Suprapubic skin (tissue), 4 donors: ENCODE measurements at regions not wholly inside any gene's neighbourhood (a gene's known extent, or its start where the extent isn't known, plus 50 kb on each side); places are given as distances from the start of the nearest gene placed in this dataset.

Experiments
- DNase-seq, 2 donors: peaks; one replicate each; pipeline ENCODE4 v3.0.0-alpha.2; 2019; ENCODE audit warnings: low spot score in 2 of 2
- H3K27ac ChIP-seq: fragments of 200-600 bp; sonication (generic); one replicate; pipeline ENCODE4 v1.5.1; 2019
- H3K27me3 ChIP-seq: fragments of 200-600 bp; sonication (generic); one replicate; pipeline ENCODE4 v1.5.1; 2019
- H3K36me3 ChIP-seq: fragments of 200-600 bp; sonication (generic); one replicate; pipeline ENCODE4 v1.5.1; 2019
- H3K4me1 ChIP-seq: fragments of 200-600 bp; sonication (generic); one replicate; pipeline ENCODE4 v1.5.1; 2019
- H3K4me3 ChIP-seq: fragments of 200-600 bp; sonication (generic); one replicate; pipeline ENCODE4 v1.5.1; 2019; ENCODE audit warnings: mild to moderate bottlenecking
- H3K9me3 ChIP-seq: fragments of 200-600 bp; sonication (generic); one replicate; pipeline ENCODE4 v1.5.1; 2019
- EP300 ChIP-seq: sonication (generic); formaldehyde crosslinking; IDR thresholded peaks from one replicate; pipeline ENCODE4 v1.6.1; 2017; ENCODE audit warnings: antibody characterized with exemption
- POLR2A ChIP-seq, 2 donors: fragments of 450-650 bp; IDR thresholded peaks; one replicate each; pipeline ENCODE4 v1.6.1; 2017; ENCODE audit warnings: antibody characterized with exemption in 2 of 2, mild to moderate bottlenecking in 2 of 2, moderate library complexity in 2 of 2
- POLR2AphosphoS5 ChIP-seq, 3 donors: sonication (generic); formaldehyde crosslinking; IDR thresholded peaks; one replicate each; pipeline ENCODE4 v1.6.1; 2017; ENCODE audit warnings: antibody characterized with exemption in 3 of 3
- WGBS: methylation state at CpG from one replicate; pipeline ENCODE4 v1.1.5; 2018; 5-methylcytosine and 5-hydroxymethylcytosine counted together
- TF ChIP-seq, protein P1 (sequence below), 2 donors: fragments of 200-600 bp in 1 of 2; fragments of 450-650 bp in 1 of 2; sonication (generic) in 1 of 2; IDR thresholded peaks; one replicate each; pipeline ENCODE4 v1.5.1; 2016 to 2019; ENCODE audit warnings: antibody characterized with exemption in 2 of 2, mild to moderate bottlenecking in 1 of 2, moderate library complexity in 1 of 2

DNA sequence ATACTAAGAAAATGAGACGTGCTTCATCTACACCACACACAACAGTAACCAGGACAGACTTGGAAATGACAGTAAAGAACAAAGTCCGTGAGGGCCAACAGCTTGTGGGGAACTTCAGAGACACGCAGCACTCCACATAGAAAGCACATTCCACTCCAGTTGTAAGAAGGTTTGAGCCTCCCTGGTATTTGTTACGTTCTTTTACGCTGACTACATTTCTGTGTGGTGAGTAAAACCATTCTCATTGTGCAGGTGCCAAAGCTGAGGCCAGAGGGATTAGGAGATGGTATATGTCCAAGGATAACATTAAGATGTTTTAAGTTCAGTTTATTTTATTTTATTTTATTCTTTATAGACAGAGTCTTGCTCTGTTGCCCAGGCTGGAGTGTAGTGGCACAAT, 1189.9 kb downstream of the UQCRFS1 start:
- WGBS, result 75% methylated on average over 5 of the region's 5 CpGs
- peaks cover 3% of the 10 kb centered on the region for H3K27me3 ChIP-seq
- DNase-seq, result no peak

DNA sequence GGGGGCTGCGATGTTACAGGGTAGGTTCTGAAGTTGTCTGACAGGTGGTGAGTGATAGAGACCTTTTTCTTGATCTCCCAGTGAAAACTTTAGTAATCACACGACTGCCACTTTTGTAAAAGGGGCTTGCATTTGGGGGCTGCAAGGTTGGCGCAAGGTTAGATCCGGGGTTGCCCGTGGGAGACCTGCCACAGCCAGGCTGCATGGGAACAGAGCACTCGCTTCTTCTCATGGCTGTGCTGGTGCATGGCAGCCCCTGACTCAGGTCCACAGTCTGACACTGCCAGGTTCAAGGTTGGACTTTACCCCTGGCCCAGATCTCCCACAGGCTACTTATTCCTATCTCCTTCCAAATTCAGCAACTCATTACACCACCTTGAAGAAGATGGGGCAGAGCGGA, 1190.4 kb downstream of the UQCRFS1 start:
- Histone ChIP-seq H3K36me3 (no peaks in the 10 kb centered on the region), H3K9me3 (no peaks in the 10 kb centered on the region), H3K27me3 (peaks cover 3% of the 10 kb centered on the region), H3K4me1 (no peaks in the 10 kb centered on the region), H3K4me3 (no peak overlapping the region), H3K27ac (no peak overlapping the region)
- WGBS, result 81% methylated on average over 7 of the region's 7 CpGs
- DNase-seq, result no peak
- TF ChIP-seq, protein P1, sequence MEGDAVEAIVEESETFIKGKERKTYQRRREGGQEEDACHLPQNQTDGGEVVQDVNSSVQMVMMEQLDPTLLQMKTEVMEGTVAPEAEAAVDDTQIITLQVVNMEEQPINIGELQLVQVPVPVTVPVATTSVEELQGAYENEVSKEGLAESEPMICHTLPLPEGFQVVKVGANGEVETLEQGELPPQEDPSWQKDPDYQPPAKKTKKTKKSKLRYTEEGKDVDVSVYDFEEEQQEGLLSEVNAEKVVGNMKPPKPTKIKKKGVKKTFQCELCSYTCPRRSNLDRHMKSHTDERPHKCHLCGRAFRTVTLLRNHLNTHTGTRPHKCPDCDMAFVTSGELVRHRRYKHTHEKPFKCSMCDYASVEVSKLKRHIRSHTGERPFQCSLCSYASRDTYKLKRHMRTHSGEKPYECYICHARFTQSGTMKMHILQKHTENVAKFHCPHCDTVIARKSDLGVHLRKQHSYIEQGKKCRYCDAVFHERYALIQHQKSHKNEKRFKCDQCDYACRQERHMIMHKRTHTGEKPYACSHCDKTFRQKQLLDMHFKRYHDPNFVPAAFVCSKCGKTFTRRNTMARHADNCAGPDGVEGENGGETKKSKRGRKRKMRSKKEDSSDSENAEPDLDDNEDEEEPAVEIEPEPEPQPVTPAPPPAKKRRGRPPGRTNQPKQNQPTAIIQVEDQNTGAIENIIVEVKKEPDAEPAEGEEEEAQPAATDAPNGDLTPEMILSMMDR (IDR thresholded peaks at IDR 0.05), result no peak
- TF ChIP-seq EP300, result no peak
- TF ChIP-seq POLR2A (IDR thresholded peaks at IDR 0.05), result no peak
- no peak for TF ChIP-seq POLR2AphosphoS5 (IDR thresholded peaks at IDR 0.05)

More for the DNA sequence above, 1189.9 kb downstream of the UQCRFS1 start:
- H3K36me3 ChIP-seq, result no peaks in the 10 kb centered on the region
- no peaks in the 10 kb centered on the region for H3K9me3 ChIP-seq
- H3K4me3 ChIP-seq, result no peak overlapping the region
- H3K4me1 ChIP-seq, result no peaks in the 10 kb centered on the region
- TF ChIP-seq POLR2A (IDR thresholded peaks at IDR 0.05) (no peak), POLR2AphosphoS5 (IDR thresholded peaks at IDR 0.05) (no peak), EP300 (no peak)
- TF ChIP-seq, protein P1 (IDR thresholded peaks at IDR 0.05), result no peak
- no peak overlapping the region for H3K27ac ChIP-seq

GRCh38 chr19:28021259-28022185, 1191.4 kb downstream of the UQCRFS1 start:
- Histone ChIP-seq H3K9me3 (no peaks in the 10 kb centered on the region), H3K27ac (no peak overlapping the region), H3K4me3 (no peak overlapping the region), H3K4me1 (no peaks in the 10 kb centered on the region), H3K27me3 (peaks cover 3% of the 10 kb centered on the region), H3K36me3 (no peaks in the 10 kb centered on the region)
- no peak for DNase-seq
- 70% methylated on average over 8 of the region's 8 CpGs for WGBS
- TF ChIP-seq, protein P1 (IDR thresholded peaks at IDR 0.05), result no peak
- TF ChIP-seq POLR2AphosphoS5 (IDR thresholded peaks at IDR 0.05) (no peak), POLR2A (IDR thresholded peaks at IDR 0.05) (no peak), EP300 (no peak)

- no peak for DNase-seq
- Histone ChIP-seq H3K36me3 (no peaks in the 10 kb centered on the region), H3K4me1 (no peaks in the 10 kb centered on the region), H3K9me3 (no peaks in the 10 kb centered on the region), H3K4me3 (no peak overlapping the region), H3K27me3 (peaks cover 3% of the 10 kb centered on the region), H3K27ac (no peak overlapping the region)
- TF ChIP-seq, protein P1 (IDR thresholded peaks at IDR 0.05), result no peak
- no peak for TF ChIP-seq POLR2AphosphoS5 (IDR thresholded peaks at IDR 0.05)
- no peak for TF ChIP-seq EP300
- TF ChIP-seq POLR2A (IDR thresholded peaks at IDR 0.05), result no peak
- WGBS, result 50% methylated on average over 7 of the region's 7 CpGs
Measured at GRCh38 chr19:28020619-28021258, 1192.2 kb downstream of the UQCRFS1 start.

GRCh38 chr19:28019901-28020300, 1193.0 kb downstream of the UQCRFS1 start:
- H3K4me1 ChIP-seq, result no peaks in the 10 kb centered on the region
- WGBS, result 73% methylated on average over 7 of the region's 7 CpGs
- TF ChIP-seq, protein P1 (IDR thresholded peaks at IDR 0.05), result no peak
- TF ChIP-seq EP300, result no peak
- no peak for TF ChIP-seq POLR2AphosphoS5 (IDR thresholded peaks at IDR 0.05)
- no peak for TF ChIP-seq POLR2A (IDR thresholded peaks at IDR 0.05)
- H3K4me3 ChIP-seq, result no peak overlapping the region
- peaks cover 3% of the 10 kb centered on the region for H3K27me3 ChIP-seq
- H3K36me3 ChIP-seq, result no peaks in the 10 kb centered on the region
- no peaks in the 10 kb centered on the region for H3K9me3 ChIP-seq
- no peak overlapping the region for H3K27ac ChIP-seq
- no peak for DNase-seq
